IMR-90 (cell line): ENCODE measurements at regions not wholly inside any gene's neighbourhood (a gene's known extent, or its start where the extent isn't known, plus 50 kb on each side); places are given as distances from the start of the nearest gene placed in this dataset.

ENCODE experiments used
- ATAC-seq: fragments of 200-7000 bp; cut with Tn5 transposase; 2 replicates; pipeline ENCODE4 v1.9.1; 2020; ENCODE audit warnings: low read depth, mild to moderate bottlenecking, moderate library complexity
- BruUV-seq: library from RNA; stranded (reverse); fragments of 400-500 nt; replicated peaks from 2 replicates; lab custom pipeline; 2021; lab: Mats Ljungman, UMichigan
- CTCF ChIA-PET: fragments of 300-600 bp; formaldehyde crosslinking; extraction: SDS; loops from one replicate; lab custom pipeline; 2021; ENCODE audit warnings: antibody characterized with exemption; lab: Yijun Ruan, JAX
- POLR2A ChIA-PET: fragments of 300-600 bp; sonication (Branson Sonifier 250); formaldehyde crosslinking; loops from one replicate; lab custom pipeline; 2022; ENCODE audit warnings: antibody characterized with exemption; ENCODE audit not compliant: unreplicated experiment; lab: Charles Lee
- DNase-seq: peaks from one replicate; pipeline ENCODE4 v3.0.0; 2013
- H2AFZ ChIP-seq: replicated peaks from 2 replicates; pipeline ENCODE3; 2013; ENCODE audit warnings: low read length, mild to moderate bottlenecking; ENCODE audit not compliant: poor library complexity
- H2AK5ac ChIP-seq: 2 replicates; pipeline ENCODE4 v1.6.1; 2013; ENCODE audit warnings: low read depth, low read length, inconsistent platforms
- H2AK9ac ChIP-seq: replicated peaks from 2 replicates; pipeline ENCODE3; 2013; ENCODE audit warnings: mild to moderate bottlenecking, low read depth, low read length, moderate library complexity; ENCODE audit not compliant: poor library complexity
- H2BK120ac ChIP-seq: 2 replicates; pipeline ENCODE4 v1.6.1; 2013; ENCODE audit warnings: low read depth, low read length, inconsistent platforms
- H2BK15ac ChIP-seq: 3 replicates; pipeline ENCODE4 v1.6.1; 2013; ENCODE audit warnings: low read depth, low read length, inconsistent platforms
- H2BK20ac ChIP-seq: 2 replicates; pipeline ENCODE4 v1.6.1; 2013; ENCODE audit warnings: low read depth, mild to moderate bottlenecking, inconsistent platforms, low read length, moderate library complexity
- H2BK5ac ChIP-seq: 2 replicates; pipeline ENCODE4 v1.6.1; 2013; ENCODE audit warnings: mild to moderate bottlenecking, low read depth, low read length, inconsistent platforms; ENCODE audit not compliant: poor library complexity, severe bottlenecking
- H3K14ac ChIP-seq: replicated peaks from 2 replicates; pipeline ENCODE4 v1.6.1; 2013; ENCODE audit warnings: low read depth, low read length, inconsistent platforms
- H3K18ac ChIP-seq: 2 replicates; pipeline ENCODE4 v1.6.1; 2013; ENCODE audit warnings: low read depth, low read length, control low read depth
- H3K23ac ChIP-seq: 2 replicates; pipeline ENCODE4 v1.6.1; 2013; ENCODE audit warnings: low read depth, low read length, inconsistent platforms
- H3K27ac ChIP-seq: 2 replicates; pipeline ENCODE4 v1.5.1; 2013; ENCODE audit warnings: mild to moderate bottlenecking, control low read depth, low read length; ENCODE audit not compliant: insufficient read depth
- H3K27me3 ChIP-seq: 2 replicates; pipeline ENCODE4 v1.6.1; 2013; ENCODE audit warnings: low read length; ENCODE audit not compliant: control insufficient read depth, insufficient read depth
- H3K36me3 ChIP-seq: 2 replicates; pipeline ENCODE4 v1.6.1; 2013; ENCODE audit warnings: low read length, mixed read lengths; ENCODE audit not compliant: control insufficient read depth, insufficient read depth
- H3K4ac ChIP-seq: 2 replicates; pipeline ENCODE4 v1.6.1; 2013; ENCODE audit warnings: low read depth, low read length, inconsistent platforms
- H3K4me1 ChIP-seq: 2 replicates; pipeline ENCODE4 v1.6.1; 2013; ENCODE audit warnings: low read length, mixed read lengths; ENCODE audit not compliant: control insufficient read depth, insufficient read depth
- H3K4me2 ChIP-seq: 2 replicates; pipeline ENCODE4 v1.6.1; 2013; ENCODE audit warnings: low read depth, mild to moderate bottlenecking, control low read depth, low read length, moderate library complexity
- H3K4me3 ChIP-seq: 2 replicates; pipeline ENCODE4 v1.5.1; 2013; ENCODE audit warnings: low read depth, mild to moderate bottlenecking, control low read depth, low read length, moderate library complexity; ENCODE audit not compliant: insufficient read depth
- H3K56ac ChIP-seq: 2 replicates; pipeline ENCODE4 v1.6.1; 2013; ENCODE audit warnings: low read length, inconsistent platforms; ENCODE audit not compliant: insufficient read depth; ENCODE audit errors: extremely low read depth
- H3K79me1 ChIP-seq, 2 experiments: 2 replicates each; pipeline ENCODE4 v1.6.1; 2013; ENCODE audit warnings: low read length in 2 of 2, inconsistent platforms in 1 of 2, low read depth in 1 of 2
- H3K9ac ChIP-seq: 2 replicates; pipeline ENCODE4 v1.6.1; 2013; ENCODE audit warnings: low read depth, low read length, control low read depth
- H3K9me1 ChIP-seq: 2 replicates; pipeline ENCODE4 v1.6.1; 2013; ENCODE audit warnings: low read length, inconsistent platforms; ENCODE audit not compliant: insufficient read depth
- H3K9me3 ChIP-seq: 2 replicates; pipeline ENCODE4 v1.6.1; 2013; ENCODE audit warnings: low read length; ENCODE audit not compliant: control insufficient read depth, insufficient read depth
- H4K20me1 ChIP-seq: 2 replicates; pipeline ENCODE4 v1.6.1; 2013; ENCODE audit warnings: low read length, inconsistent platforms; ENCODE audit not compliant: insufficient read depth
- H4K5ac ChIP-seq: 2 replicates; pipeline ENCODE4 v1.6.1; 2013; ENCODE audit warnings: mild to moderate bottlenecking, low read depth, low read length, control low read depth
- H4K8ac ChIP-seq, 2 experiments: 2 replicates each; pipeline ENCODE4 v1.6.1; 2013; ENCODE audit warnings: low read depth in 2 of 2, low read length in 2 of 2, control low read depth in 1 of 2, inconsistent platforms in 1 of 2
- H4K91ac ChIP-seq: 2 replicates; pipeline ENCODE4 v1.6.1; 2013; ENCODE audit warnings: low read depth, low read length, inconsistent platforms; ENCODE audit not compliant: insufficient read depth
- BHLHE40 ChIP-seq: fragments of 150-350 bp; IDR thresholded peaks from 2 replicates; pipeline ENCODE4 v1.6.1; 2016; ENCODE audit warnings: mild to moderate bottlenecking, low read depth, low read length
- CHD1 ChIP-seq: IDR thresholded peaks from 2 replicates; pipeline ENCODE4 v1.6.1; 2012; ENCODE audit warnings: low read depth, low read length, improper control_type of control experiment
- CTCF ChIP-seq: conservative IDR thresholded peaks from 2 replicates; pipeline ENCODE4 v1.5.1; 2012; ENCODE audit warnings: mild to moderate bottlenecking, low read depth, low read length, improper control_type of control experiment
- ELK1 ChIP-seq: fragments of 150-350 bp; IDR thresholded peaks from 2 replicates; pipeline ENCODE4 v1.6.1; 2016; ENCODE audit warnings: low read depth, mild to moderate bottlenecking, low read length, moderate library complexity, borderline replicate concordance
- MXI1 ChIP-seq: IDR thresholded peaks from 2 replicates; pipeline ENCODE4 v1.6.1; 2012; ENCODE audit warnings: low read depth, mild to moderate bottlenecking, low read length, moderate library complexity, borderline replicate concordance
- NFE2L2 ChIP-seq: fragments of 150-350 bp; IDR thresholded peaks from 2 replicates; pipeline ENCODE4 v1.6.1; 2016; ENCODE audit warnings: low read depth, mild to moderate bottlenecking, low read length
- POLR2A ChIP-seq: IDR thresholded peaks from 2 replicates; pipeline ENCODE4 v1.6.1; 2012; ENCODE audit warnings: mild to moderate bottlenecking, low read depth, low read length
- RAD21 ChIP-seq: IDR thresholded peaks from 2 replicates; pipeline ENCODE4 v1.6.1; 2012; ENCODE audit warnings: low read length, improper control_type of control experiment
- RCOR1 ChIP-seq: IDR thresholded peaks from 2 replicates; pipeline ENCODE4 v1.6.1; 2012; ENCODE audit warnings: mild to moderate bottlenecking, low read length, improper control_type of control experiment; ENCODE audit not compliant: insufficient replicate concordance
- RFX5 ChIP-seq: IDR thresholded peaks from 2 replicates; pipeline ENCODE4 v1.8.0; 2012; ENCODE audit warnings: low read depth, mild to moderate bottlenecking, low read length, moderate library complexity
- WGBS, 2 experiments: methylation state at CpG; one replicate each; pipeline versions ENCODE4 v1.1.5 to v1.1.7; 2013; ENCODE audit warnings: missing lambda C conversion rate in 2 of 2; ENCODE audit not compliant: insufficient read length in 1 of 2; ENCODE audit errors: extremely low coverage in 2 of 2; 5-methylcytosine and 5-hydroxymethylcytosine counted together
- dilution Hi-C: fragments of 300-500 bp; cut with HindIII; formaldehyde crosslinking; loops from one replicate; pipeline ENCODE4 v1.14.3; 2018; ENCODE audit warnings: low sequenced_read_pairs; ENCODE audit not compliant: unreplicated experiment
- in situ Hi-C: fragments of 300-500 bp; cut with MboI; formaldehyde crosslinking; loops from 3 replicates; pipeline ENCODE4 v1.14.3; 2019; ENCODE audit warnings: low sequenced_read_pairs, inconsistent platforms, mixed read lengths
- intact Hi-C: fragments of 100-400 bp; cut with micrococcal nuclease; formaldehyde crosslinking; loops from 2 replicates; pipeline ENCODE4 v1.10.0; 2022

DNA sequence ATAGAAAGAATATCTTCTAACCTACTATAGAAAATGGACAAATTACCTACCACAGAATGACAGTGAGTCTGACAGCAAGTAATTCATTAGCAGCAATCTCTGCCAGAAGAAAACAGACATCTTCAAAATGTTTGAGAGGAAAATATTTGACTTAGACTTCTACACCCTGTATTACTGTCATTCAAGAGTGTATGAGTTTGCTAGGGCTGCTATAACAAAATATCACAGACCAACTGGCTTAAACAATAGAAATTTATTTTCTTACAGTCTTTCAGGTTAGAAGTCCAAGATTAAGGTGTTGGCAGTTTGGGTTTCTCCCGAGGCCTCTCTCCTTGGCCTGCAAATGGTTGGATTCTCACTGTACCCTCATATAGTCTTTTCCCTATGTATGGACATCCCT lies 52.9 kb upstream of the FGGY start:
- Histone ChIP-seq H3K9me1 (no peaks in the 10 kb centered on the region), H4K8ac (no peak overlapping the region), H3K56ac (no peak overlapping the region), H3K27me3 (no peaks in the 10 kb centered on the region), H2BK5ac (no peak overlapping the region), H3K4me2 (no peak overlapping the region), H3K9me3 (peaks cover 2% of the 10 kb centered on the region), H3K79me1 (no peaks in the 10 kb centered on the region), H3K4me3 (no peak overlapping the region), H4K5ac (no peak overlapping the region), H3K9ac (no peak overlapping the region), H2BK15ac (no peak overlapping the region), H3K27ac (no peak overlapping the region), H2BK120ac (no peak overlapping the region), H3K23ac (no peak overlapping the region), H3K4me1 (no peaks in the 10 kb centered on the region), H3K36me3 (no peaks in the 10 kb centered on the region), H2AFZ (no peak overlapping the region), H2AK9ac (no peak overlapping the region), H4K20me1 (no peaks in the 10 kb centered on the region), H3K14ac (no peak overlapping the region), H2BK20ac (no peak overlapping the region), H3K18ac (no peak overlapping the region), H2AK5ac (no peak overlapping the region), H4K91ac (no peak overlapping the region), H3K4ac (no peak overlapping the region)
- dilution Hi-C loops (no loop called here), in situ Hi-C loops (no loop called here), intact Hi-C loops (no loop called here)
- ChIA-PET POLR2A (no interaction called here), CTCF (no interaction called here)
- WGBS, 2 experiments, result no CpG with 5 or more reads among the region's 1 CpG
- DNase-seq, result no peak
- no TSS peak for BruUV-seq
- no peak for ATAC-seq
- TF ChIP-seq POLR2A (no peak), ELK1 (no peak), CTCF (no peak), MXI1 (no peak), RFX5 (no peak), CHD1 (no peak), BHLHE40 (no peak), NFE2L2 (no peak), RAD21 (no peak), RCOR1 (no peak)
